GM19099 (cell line): ENCODE measurements at regions not wholly inside any gene's neighbourhood (a gene's known extent, or its start where the extent isn't known, plus 50 kb on each side); places are given as distances from the start of the nearest gene placed in this dataset.

Experiments used
- POLR2A ChIP-seq: IDR thresholded peaks from 3 replicates; pipeline ENCODE4 v1.6.1; 2011; ENCODE audit warnings: low read depth; ENCODE audit not compliant: insufficient read length; ENCODE audit errors: extremely low read depth

- no peak for TF ChIP-seq POLR2A
Observed at GRCh38 chr5:162762119-162762518, 675.3 kb upstream of the CCNG1 start.

DNA sequence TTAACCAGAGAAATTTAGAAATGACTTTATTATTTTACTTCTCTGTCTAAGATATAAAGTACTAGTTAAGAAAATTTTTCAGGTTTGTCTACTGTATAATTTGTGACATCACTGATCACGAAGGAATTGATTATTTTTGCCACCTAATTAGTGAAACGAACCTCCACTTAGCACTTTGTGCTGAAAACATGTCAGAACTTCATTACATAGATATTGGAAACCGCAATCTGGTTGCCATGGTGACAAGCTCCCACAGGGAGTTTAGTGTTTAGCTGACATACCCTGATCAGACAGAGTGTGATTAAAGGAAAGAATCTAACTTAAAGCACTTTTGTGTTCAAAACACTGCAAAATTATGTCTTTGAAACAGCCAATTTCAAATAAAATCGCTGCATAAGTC lies 668.4 kb upstream of the CCNG1 start:
- no peak for TF ChIP-seq POLR2A

GRCh38 chr5:162785673-162786072 lies 651.7 kb upstream of the CCNG1 start:
- no peak for TF ChIP-seq POLR2A

- no peak for TF ChIP-seq POLR2A
Observed at GRCh38 chr5:162786234-162786633, 651.2 kb upstream of the CCNG1 start.

DNA sequence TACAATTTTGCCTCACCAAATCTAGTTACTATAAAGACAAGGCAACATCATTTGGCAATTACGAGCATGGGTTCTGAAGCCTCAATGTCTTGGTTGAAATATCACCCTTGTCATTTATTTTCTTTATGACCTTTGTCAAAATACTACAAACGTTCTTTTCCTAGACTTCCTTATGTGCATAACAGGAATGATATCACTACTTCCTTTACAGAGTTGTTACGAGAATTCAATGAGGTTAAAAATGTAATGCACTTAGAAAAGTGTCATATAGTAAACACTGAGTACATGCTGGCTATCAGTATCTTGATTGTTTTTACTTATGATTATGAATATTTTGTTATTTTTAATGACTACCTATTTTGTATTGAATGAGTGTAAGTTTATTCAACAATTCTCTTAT lies 640.9 kb upstream of the CCNG1 start:
- no peak for TF ChIP-seq POLR2A

GRCh38 chr5:162800301-162800700 lies 637.1 kb upstream of the CCNG1 start:
- no peak for TF ChIP-seq POLR2A

- no peak for TF ChIP-seq POLR2A
Observed at GRCh38 chr5:162801235-162801634, 636.2 kb upstream of the CCNG1 start.

DNA sequence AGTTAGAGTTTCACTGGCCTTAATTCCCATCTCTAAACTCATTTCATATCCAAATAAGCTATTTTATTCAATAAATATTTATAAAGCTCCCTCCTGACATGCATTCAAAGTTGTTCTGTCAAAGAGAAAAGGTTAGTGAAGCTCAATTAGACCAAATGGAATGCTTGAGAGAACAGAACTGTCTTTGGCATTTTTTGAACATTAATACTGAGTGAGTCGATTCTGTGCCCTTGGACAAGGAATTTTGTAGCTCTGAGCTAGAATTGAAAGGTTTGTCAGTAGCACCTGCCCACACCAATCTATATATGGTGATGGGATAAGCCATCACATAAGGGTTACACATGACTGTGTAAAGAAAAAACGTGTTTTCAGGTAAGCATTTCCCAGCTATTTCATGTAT lies 631.2 kb upstream of the CCNG1 start:
- TF ChIP-seq POLR2A, result no peak

DNA sequence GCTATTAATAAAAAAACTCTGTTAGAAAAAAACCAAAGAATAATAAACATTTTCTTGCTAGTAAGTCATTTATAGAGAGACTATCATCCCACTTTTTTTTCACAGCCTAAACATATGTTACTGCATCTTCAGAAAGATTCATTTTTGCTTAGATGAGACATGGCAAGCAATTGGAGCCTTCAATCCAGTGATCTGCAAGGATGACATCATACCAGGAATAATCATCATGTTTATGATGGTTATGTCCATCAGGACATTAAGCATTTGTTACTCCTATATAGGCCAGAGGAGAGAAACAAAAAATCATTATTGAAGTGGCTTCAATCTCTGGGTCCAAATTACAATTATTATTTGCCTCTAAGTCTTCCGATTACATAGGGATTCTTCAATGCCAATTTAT lies 626.3 kb upstream of the CCNG1 start:
- no peak for TF ChIP-seq POLR2A

DNA sequence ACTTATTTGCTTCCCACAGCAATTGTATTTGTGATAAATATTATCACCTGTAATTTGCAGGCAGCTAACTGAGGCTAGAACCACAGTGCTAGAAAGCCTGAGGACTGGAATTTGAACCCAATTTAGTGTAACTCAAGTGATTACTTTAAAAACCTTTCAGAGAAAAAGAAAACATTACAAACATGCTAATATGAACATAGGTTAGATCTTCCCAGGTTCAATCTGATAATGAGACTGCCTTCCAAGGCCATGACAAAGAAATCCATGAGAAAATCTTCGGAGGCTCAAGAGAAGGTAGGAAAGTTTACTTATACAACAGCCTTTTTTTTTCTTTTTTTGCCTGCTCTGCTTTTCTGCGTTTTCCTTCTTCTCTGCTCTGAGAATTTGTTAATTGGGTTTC lies 620.6 kb upstream of the CCNG1 start:
- no peak for TF ChIP-seq POLR2A

DNA sequence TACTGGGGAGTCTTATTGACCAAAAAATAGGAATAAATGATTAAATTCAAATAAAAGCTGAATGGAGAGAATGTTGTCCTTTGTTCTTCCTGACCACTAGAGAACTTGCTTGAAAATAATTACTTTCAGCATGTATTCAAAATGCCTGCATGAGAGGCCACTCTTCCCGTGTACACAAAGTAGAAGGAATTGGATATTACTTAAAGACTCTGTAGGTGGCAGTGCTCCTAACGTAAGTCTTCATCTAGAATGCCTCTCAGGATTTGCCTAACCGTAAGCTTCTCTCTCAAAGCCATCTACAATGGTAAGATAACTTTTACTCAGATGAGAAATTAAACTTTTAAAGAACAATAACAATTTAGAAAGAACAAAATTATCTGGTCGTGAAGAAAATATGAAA lies 620.0 kb upstream of the CCNG1 start:
- no peak for TF ChIP-seq POLR2A

- no peak for TF ChIP-seq POLR2A
Observed at GRCh38 chr5:162824360-162824759, 613.0 kb upstream of the CCNG1 start.

DNA sequence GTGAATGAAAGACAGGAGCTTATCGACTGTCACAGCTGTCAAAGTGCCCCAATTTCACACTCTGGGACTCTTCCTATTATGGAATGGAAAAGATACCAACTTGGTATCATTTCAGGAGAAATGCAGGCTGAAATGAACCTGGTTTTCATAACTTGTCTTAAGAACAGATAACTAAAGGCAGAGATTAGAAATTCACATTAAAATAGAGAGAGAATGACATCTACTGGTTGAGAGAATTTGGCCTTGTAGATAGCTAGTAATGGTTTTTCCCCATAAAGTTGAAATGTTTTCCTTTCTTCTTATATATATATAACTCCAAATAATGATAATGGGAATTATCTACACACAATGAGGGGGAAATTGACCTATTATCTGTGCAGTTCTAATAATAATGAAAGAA lies 600.2 kb upstream of the CCNG1 start:
- TF ChIP-seq POLR2A, result no peak

DNA sequence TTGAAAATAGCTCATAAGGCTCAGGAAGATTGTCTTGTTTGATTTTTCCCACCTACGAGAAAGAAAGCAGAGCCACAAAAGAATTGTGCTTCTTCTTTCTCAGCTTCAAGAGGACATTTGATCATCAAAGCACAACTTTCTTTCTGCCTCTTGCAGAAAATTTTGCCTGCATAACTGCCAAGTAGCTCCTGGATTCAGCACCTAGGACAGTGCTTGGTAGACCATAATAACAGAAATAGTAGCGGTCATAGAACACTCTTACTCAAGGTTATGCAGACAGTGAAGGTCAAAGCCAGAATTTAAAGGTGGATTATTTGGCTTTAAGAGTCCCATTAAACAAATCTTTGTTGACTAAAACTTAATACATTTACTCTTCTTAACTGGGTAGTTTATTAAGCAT lies 594.7 kb upstream of the CCNG1 start:
- TF ChIP-seq POLR2A, result no peak

DNA sequence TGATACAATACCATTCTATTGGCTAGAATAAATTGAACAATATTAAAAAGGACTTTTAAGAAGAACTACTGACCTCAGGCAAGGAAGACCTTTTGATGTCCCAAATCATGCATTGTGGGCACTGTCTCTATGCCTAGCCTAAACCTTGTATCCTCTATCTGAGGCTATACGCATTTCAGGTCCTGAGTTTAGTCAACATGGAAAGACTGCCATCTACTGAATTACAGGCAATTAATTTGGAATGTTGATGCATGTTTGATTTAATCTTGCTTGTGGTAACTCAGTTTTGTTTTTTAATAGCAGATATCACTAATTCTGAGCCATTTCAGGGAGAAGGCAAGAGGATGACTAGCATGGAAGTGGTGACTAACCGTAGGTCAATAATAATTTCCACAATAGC lies 585.3 kb upstream of the CCNG1 start:
- TF ChIP-seq POLR2A, result no peak

DNA sequence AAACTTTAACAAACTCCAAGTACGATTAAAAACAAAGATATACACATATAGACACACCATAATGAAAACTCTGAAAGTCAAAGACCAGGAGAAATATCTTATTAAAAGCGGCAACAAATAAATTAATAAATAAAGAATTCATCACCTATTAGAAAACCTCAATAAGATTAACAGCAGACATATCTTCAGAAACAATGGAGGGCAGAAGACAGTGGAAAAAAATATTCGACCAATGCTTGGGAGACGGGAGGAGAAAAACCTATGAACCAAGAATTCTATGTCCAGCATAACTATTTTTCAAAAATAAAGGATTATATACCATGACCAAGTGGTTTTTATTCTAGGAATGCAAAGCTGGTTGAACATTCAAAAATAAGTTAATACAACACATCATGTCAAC lies 578.6 kb upstream of the CCNG1 start:
- no peak for TF ChIP-seq POLR2A

DNA sequence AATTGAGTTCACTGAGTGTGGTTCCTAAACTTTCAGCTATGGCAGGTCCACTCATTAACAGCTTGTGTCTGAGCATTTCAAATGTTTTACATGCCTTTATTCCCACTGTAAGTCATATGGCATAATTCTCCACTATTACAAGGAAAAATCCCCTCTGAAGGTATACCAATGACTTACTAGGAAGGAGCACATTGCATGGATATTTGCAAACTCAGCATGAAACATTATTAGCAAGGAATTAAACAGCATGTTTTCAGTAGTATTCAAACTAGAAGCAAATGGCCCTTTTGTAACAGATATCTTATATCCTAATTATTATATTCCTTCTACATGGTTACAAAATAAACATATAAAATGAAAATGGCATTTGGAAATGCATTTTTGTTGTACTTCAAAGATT lies 566.4 kb upstream of the CCNG1 start:
- no peak for TF ChIP-seq POLR2A

DNA sequence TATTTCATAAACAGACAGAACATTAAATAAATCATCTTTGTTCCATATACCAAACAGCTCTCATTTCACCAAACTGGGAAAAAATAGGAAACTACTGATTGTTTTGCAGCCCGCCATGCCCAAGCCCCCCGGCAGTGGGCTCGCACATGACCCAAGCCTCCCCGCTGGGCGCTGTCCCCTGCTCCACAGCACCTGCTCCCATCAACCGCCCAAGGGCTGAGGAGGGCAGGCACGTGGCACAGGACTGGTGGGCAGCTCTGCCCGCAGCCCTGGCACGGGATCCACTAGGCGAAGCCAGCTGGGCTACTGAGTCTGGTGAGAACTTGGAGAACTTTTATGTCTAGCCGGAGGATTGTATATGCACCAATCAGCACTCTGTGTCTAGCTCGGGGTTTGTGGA lies 554.8 kb upstream of the CCNG1 start:
- TF ChIP-seq POLR2A, result no peak
